Stimulated activated CD4-positive, alpha-beta T cell treated with anti-CD3 and anti-CD28 coated beads, TNF-alpha, amount 100 ng/mL, for 24 hours (primary cell): ENCODE measurements at regions not wholly inside any gene's neighbourhood (a gene's known extent, or its start where the extent isn't known, plus 50 kb on each side); places are given as distances from the start of the nearest gene placed in this dataset.
"Not testable (repeated sequence)": the region's sequence is repeated elsewhere in the genome, so short reads cannot be mapped to it uniquely, and the experiment has no call there.

Experiments
- DNase-seq, 3 experiments: peaks; one replicate each; pipeline ENCODE4 v3.0.0-alpha.2; 2020; ENCODE audit warnings: low read depth in 3 of 3

- DNase-seq = no peak
Observed at GRCh38 chr20:60751826-60752225, 500.2 kb upstream of the CDH4 start.

GRCh38 chr20:60752741-60753420 lies 499.2 kb upstream of the CDH4 start:
- no peak for DNase-seq

GRCh38 chr20:60754856-60755255 lies 497.2 kb upstream of the CDH4 start:
- DNase-seq = no peak

GRCh38 chr20:60759651-60760050 lies 492.4 kb upstream of the CDH4 start:
- DNase-seq = no peak

GRCh38 chr20:60760256-60761000 lies 491.6 kb upstream of the CDH4 start:
- no peak for DNase-seq

- no peak for DNase-seq
Observed at GRCh38 chr20:60761056-60761455, 491.0 kb upstream of the CDH4 start.

- no peak for DNase-seq
Observed at GRCh38 chr20:60762386-60762785, 489.7 kb upstream of the CDH4 start.

GRCh38 chr20:60764328-60764727 lies 487.7 kb upstream of the CDH4 start:
- DNase-seq = no peak

GRCh38 chr20:60764771-60765170 lies 487.3 kb upstream of the CDH4 start:
- DNase-seq = no peak

GRCh38 chr20:60765821-60766403 lies 486.1 kb upstream of the CDH4 start:
- no peak for DNase-seq

GRCh38 chr20:60768216-60768615 lies 483.8 kb upstream of the CDH4 start:
- no peak for DNase-seq

- no peak for DNase-seq
Observed at GRCh38 chr20:60780388-60781025, 471.6 kb upstream of the CDH4 start.

GRCh38 chr20:60782959-60783625 lies 469.0 kb upstream of the CDH4 start:
- no peak for DNase-seq

GRCh38 chr20:60785301-60785700 lies 466.8 kb upstream of the CDH4 start:
- no peak for DNase-seq

GRCh38 chr20:60785785-60786184 lies 466.3 kb upstream of the CDH4 start:
- no peak for DNase-seq

- no peak for DNase-seq
Observed at GRCh38 chr20:60786686-60787217, 465.3 kb upstream of the CDH4 start.

GRCh38 chr20:60787276-60787675 lies 464.8 kb upstream of the CDH4 start:
- no peak for DNase-seq

- DNase-seq = no peak
Observed at GRCh38 chr20:60788070-60788469, 464.0 kb upstream of the CDH4 start.

GRCh38 chr20:60789399-60789798 lies 462.7 kb upstream of the CDH4 start:
- no peak for DNase-seq

- not testable (repeated sequence) for DNase-seq
Observed at GRCh38 chr20:60790339-60790738, 461.7 kb upstream of the CDH4 start.

GRCh38 chr20:60791823-60792222 lies 460.2 kb upstream of the CDH4 start:
- no peak for DNase-seq

- DNase-seq = no peak
Observed at GRCh38 chr20:60792941-60793340, 459.1 kb upstream of the CDH4 start.
